Left colon (tissue), 2 donors: ENCODE measurements at regions not wholly inside any gene's neighbourhood (a gene's known extent, or its start where the extent isn't known, plus 50 kb on each side); places are given as distances from the start of the nearest gene placed in this dataset.

Source experiments
- ATAC-seq: fragments of 200-7000 bp; cut with Tn5 transposase; one replicate; pipeline ENCODE4 v1.9.1; 2020; ENCODE audit warnings: mild to moderate bottlenecking, moderate library complexity
- DNase-seq, 2 donors: peaks; one replicate each; pipeline ENCODE4 v3.0.0-alpha.2; 2020
- intact Hi-C, 2 donors: fragments of 100-400 bp; cut with DNase I in 1 of 2; cut with micrococcal nuclease in 1 of 2; formaldehyde crosslinking; loops; one replicate each; pipeline versions ENCODE4 v1.11.2 to v1.14.0; 2022; cut with DNase I, micrococcal nuclease
- donor health status: DM: no; HTN: no; CAD: no.
- donor health status: DM: yes; HTN: yes; CAD: no.

DNA sequence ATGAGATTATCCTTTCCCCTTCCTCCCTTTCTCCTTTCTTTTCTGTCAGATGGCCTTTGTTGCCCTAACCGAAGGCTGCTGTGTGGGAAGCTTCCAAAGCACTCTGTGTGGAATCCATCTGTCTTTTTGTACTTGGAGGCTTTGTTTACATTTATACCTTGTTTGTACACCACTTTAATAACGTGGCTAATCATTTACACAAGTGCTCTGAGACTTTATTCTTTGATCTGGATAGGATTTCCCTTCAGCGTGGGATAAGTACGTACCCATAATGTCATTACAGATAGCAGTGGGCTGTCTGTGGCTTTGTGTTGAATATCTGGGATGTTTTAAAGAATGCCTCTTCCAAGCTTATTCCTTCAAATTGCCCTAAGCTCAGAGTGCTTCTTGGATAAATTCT lies 684.7 kb upstream of the SLITRK5 start:
- intact Hi-C loops = no loop called here
- ATAC-seq (no peak), DNase-seq (no peak)

- ATAC-seq (no peak), DNase-seq (no peak)
- intact Hi-C loops = no loop called here
These were observed 678.9 kb upstream of the SLITRK5 start for GRCh38 chr13:86992251-86992650.

DNA sequence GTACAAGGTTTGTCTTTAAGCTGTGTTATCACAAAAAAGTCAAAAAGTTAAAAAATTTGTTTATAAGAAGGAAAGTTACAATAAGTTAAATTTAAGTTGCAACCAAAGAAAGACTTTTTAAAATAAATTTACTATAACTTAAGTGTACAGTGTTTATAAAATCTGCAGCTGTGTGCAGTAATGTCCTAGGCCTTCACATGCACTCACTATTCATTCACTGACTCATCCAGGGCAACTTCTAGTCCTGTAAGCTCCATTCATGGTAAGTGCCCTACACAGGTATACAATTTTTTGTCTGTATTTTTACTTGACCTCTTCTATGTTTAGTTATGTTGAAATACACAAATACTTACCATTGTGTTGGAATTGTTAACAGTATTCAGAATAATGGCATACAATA lies 667.9 kb upstream of the SLITRK5 start:
- intact Hi-C loops = no loop called here
- no peak for ATAC-seq
- DNase-seq = no peak

- no peak for ATAC-seq
- intact Hi-C loops = no loop called here
- DNase-seq = no peak
These were observed 665.7 kb upstream of the SLITRK5 start for GRCh38 chr13:87005511-87005910.

DNA sequence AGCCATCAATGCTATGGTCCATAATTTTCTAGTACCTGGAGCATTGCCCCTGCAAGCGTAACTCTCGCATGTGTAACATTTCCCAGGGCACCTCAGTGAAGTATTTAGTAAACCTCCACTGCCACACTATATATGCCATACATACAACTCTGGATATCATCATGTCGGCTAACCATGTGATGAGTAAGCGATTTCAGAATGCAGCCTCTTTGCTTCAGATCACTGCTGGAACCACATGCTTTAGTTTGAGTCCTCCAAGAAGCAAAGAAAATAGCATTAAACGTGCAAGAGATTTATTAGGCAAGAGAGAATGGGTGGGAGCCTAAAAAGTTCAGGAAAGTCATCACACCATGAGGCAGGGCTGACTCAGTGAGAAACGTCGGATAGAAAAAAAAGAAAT lies 635.6 kb upstream of the SLITRK5 start:
- DNase-seq (no peak), ATAC-seq (no peak)
- intact Hi-C loops = no loop called here

DNA sequence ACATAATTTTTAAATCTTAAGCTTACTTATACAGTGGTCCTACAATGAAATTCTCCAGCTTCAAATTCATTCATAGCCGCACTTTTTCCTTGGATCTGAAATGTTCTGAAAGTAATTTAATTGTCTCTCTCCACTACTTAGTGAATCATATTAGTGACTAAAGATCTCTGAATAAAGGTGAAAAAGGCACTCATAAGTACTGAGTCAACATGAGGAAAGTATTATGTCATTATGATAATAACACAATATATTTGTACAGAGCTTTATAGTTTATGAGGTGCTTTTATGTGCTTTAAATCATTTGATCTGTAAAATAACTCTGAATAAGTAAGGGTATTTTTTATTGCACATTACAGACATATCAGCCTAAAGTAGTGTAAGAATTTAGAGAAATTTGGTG lies 628.2 kb upstream of the SLITRK5 start:
- DNase-seq (no peak), ATAC-seq (no peak)
- intact Hi-C loops = no loop called here

DNA sequence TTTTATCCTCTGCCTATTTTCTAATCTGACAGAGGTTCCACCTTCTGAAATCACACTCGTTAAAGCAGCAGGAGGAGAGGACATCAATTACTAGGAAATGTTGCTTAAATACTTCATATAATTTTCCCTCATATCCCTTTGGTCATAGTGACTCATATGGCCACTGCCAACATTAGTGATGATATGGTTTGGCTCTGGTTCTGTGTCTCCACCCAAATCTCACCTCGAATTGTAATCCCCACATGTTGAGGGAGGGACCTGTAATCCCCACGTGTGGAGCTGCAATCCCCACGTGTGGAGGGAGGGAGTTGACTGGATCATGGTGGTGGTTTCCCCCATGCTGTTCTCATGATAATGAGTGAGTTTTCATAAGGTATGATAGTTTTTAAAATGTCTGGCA lies 618.4 kb upstream of the SLITRK5 start:
- no peak for DNase-seq
- ATAC-seq = no peak
- intact Hi-C loops = no loop called here

- no peak for DNase-seq
- peak; percentile 94 for ATAC-seq
- intact Hi-C loops = no loop called here
These were observed 613.2 kb upstream of the SLITRK5 start for GRCh38 chr13:87057807-87058520.

- no peak for ATAC-seq
- intact Hi-C loops = no loop called here
- DNase-seq = no peak
These were observed 612.3 kb upstream of the SLITRK5 start for GRCh38 chr13:87058786-87059329.

GRCh38 chr13:87078947-87079795 lies 592.0 kb upstream of the SLITRK5 start:
- DNase-seq (no peak), ATAC-seq (no peak)
- intact Hi-C loops = no loop called here

DNA sequence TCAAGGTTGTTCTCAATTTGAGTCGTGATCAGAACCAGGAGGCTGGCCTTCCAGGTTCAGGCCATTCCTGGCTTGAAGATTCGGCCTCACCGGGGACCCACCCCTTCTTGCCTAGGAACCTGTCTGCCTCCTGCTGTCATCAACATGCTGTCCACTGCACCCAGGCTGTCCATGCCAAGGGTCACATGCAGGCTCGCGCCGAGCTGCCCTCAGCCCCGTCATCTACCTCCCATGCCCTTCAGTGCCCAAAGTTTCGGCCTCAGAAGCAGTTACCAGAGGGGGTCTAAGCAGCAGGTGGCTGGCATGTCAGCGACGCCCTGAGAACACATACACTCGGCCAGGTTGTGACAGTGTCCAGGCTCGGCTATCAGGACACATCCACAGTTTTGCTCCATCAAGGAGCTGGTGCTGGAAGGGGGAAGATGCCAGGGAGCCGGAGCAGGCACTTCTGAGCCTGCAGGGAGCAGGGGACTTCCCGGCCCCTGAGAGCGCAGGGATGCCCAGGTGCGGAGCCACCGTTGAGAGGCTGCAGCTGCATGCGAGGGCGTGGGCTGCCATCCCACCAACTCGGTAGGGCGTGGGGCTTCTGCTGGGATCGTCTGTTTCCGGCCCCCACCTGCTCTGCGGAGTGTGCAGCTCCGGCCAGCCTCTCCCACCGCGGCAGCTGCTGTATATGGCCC lies 590.9 kb upstream of the SLITRK5 start:
- ATAC-seq (no peak), DNase-seq (no peak)
- intact Hi-C loops = no loop called here

- DNase-seq (no peak), ATAC-seq (peak; percentile 81)
- intact Hi-C loops = no loop called here
These were observed 587.0 kb upstream of the SLITRK5 start for GRCh38 chr13:87084192-87084591.

- intact Hi-C loops = no loop called here
- ATAC-seq (no peak), DNase-seq (no peak)
These were observed 583.4 kb upstream of the SLITRK5 start for GRCh38 chr13:87087741-87088140.

GRCh38 chr13:87089391-87089790 lies 581.8 kb upstream of the SLITRK5 start:
- ATAC-seq (no peak), DNase-seq (no peak)
- intact Hi-C loops = no loop called here

DNA sequence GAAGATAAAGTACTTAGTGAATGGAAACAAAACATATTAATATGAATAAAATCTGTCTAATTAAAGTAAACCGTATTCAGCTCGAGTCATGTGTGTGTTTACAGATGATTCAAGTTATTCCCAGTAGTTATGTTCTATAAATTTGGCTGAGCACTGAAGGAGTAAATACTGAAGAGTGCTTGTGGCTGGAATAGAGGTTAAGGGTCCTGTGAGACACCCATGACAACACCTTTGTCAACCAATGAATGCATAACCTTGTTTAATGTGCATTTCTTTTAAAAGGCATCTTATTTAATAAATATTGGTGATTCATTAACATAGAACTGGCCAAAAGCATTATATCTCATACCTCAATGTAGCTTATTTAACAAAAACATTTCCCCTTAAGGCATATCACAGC lies 577.8 kb upstream of the SLITRK5 start:
- DNase-seq (no peak), ATAC-seq (no peak)
- intact Hi-C loops = no loop called here

GRCh38 chr13:87094646-87095045 lies 576.5 kb upstream of the SLITRK5 start:
- ATAC-seq (no peak), DNase-seq (no peak)
- intact Hi-C loops = no loop called here

GRCh38 chr13:87100431-87100830 lies 570.7 kb upstream of the SLITRK5 start:
- DNase-seq (no peak), ATAC-seq (no peak)
- intact Hi-C loops = no loop called here

DNA sequence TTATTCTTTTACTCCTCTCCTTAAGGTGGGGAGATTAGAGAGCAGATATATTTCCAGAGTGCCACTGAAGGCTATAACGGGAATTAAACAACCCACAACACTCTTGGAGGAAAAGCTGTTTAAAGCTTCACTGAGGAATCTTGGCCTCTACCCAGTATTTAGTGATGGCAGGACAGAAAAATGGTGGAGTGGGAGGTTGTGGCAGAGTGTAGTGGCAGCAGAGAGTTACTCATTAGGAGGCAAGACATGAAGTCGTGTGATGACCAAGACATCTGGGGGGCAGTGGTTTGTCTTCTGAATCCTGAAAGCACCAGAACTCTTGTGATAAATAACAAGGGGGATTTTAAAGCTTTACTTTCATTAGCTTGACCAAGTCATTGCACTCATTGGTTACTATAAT lies 563.5 kb upstream of the SLITRK5 start:
- no peak for ATAC-seq
- DNase-seq = no peak
- intact Hi-C loops = no loop called here

- ATAC-seq (no peak), DNase-seq (no peak)
- intact Hi-C loops = no loop called here
These were observed 550.7 kb upstream of the SLITRK5 start for GRCh38 chr13:87120476-87120875.

DNA sequence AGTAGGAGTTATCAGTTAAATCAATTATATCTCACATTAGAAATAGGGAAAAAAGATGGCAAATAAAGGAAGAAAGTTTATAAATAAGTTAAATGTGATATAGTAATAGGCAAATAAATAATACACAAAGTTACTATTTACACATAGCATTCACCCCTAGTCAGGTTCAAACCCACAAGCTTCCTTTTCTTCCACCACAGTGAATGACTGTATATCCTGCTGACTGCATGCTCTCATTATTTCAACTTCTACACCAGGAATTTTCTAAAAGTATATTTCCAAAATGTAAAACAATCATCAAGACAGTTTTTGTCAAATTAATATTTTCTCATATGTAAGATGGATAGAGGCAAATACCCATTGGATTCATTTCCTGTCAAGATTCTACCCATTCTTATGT lies 548.6 kb upstream of the SLITRK5 start:
- no peak for ATAC-seq
- intact Hi-C loops = no loop called here
- DNase-seq = no peak
